ENCODE measurements at regions not wholly inside any gene's neighbourhood (a gene's known extent, or its start where the extent isn't known, plus 50 kb on each side); places are given as distances from the start of the nearest gene placed in this dataset.
A peak's percentile ranks its signal among the peaks of the same experiment; 100 is the strongest.

DNA sequence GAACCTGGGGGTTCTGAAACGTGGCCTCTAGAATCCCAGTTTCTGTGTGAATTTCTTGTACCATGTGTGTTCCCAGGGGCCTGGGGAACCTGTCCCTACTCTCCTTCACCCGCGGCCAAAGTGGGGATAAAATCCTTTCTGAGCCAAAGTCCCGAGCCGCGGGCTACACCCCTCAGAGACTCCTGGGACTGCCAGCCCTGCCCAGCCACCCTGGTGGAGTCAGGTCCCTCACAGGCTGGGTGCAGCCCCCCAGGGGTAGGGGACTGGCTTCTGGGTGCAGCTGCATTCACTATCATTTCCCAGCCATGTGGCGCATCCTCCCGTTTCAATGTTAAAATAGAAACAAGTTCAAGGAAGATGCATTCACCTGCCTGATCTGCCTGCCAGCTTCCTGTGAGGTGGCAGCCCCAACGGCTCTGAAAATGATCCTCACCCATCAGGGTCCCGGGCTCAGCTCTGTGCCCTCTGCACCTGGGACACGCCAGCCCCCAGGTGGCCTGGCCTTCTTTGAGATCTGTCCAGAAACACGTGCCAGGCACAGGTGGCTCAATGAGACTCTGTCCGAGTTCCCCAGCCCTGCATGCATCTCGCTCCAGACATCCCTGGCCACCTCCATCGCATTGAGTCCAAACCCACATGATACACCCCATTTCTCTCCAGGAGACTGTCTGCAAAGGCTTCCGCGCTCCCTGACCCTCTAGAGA lies 338.8 kb downstream of the CTTN start:
- no peak for DNase-seq (ENCODE audit: low read depth in 1 of 2, low spot score in 1 of 2)

DNA sequence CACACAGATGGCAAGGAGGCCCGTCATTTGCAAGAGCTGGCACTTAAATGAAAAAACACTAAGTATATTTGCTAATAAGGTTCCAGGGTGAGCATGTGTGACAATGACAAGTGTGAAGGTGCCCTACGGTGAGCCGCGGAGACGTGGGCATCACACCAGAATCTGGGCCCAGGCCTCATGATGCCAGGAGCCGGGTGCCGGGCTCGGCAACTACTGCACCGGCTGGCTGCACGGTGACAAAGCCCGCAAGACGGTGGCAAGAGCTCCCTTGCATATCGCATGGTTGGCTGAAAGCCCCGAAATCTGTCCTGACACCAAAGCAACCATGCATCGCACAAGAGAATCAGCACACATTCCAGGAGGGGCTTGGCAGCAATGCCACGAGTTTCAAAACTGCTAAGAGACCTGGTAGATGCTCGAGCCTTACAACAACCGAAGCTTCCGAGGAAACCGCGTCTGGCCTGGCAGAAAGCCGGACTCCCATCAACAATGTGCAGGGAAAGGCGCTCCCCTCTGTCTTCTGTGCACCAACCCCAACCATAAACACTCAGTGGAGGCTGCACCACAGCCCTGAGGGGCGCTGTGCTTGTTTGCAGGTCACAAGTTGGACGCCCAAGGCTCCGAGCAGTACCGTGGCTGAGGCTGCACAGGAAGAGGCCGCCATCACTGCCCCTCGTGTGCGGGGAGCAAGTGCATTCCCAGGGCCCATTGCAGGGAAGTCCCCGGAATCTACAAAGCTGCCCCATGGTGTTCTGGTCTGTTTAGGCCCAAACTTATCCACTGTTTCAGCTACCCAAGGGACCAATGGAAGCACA lies 339.7 kb downstream of the CTTN start:
- DNase-seq (ENCODE audit: low read depth in 1 of 2, low spot score in 1 of 2), result no peak

DNA sequence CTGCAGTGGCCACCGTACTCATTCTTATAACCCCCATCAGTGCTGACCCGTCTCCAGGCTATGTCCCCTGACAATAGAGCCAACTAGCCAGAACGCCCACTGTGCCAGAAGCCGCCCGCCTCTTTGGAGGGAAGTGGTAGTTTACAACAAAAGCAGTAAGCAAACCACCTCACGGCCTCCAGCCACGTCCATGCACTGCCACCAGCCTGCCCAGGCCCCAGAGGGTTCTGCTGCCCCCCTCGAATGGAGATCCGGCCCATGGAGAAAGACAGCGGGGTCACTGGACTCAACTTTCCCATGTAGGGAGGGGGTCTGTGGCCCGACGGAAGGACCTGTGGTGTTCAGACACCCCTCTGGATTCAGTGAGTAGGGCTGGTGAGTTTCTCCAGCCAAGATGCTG lies 340.3 kb downstream of the CTTN start:
- DNase-seq (ENCODE audit: low read depth in 1 of 2, low spot score in 1 of 2), result no peak

DNA sequence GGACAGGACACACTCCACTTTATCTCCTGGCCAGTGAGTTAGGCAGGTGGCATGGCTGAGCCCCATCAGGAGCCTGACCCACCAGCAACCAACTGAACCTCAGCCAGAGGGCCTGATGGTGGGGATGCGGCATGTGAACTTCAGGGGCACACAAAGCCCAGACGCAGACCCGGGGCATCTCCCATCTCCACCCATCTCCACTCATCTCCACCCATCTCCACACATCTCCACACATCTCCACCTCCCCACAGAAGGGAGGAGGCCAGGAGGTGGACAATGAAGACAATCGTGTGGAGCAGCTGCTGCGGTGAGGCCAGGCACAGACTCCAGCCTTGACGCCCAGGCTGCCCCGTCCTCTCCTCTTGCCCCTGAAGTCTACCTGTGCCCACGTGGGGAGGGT lies 340.8 kb downstream of the CTTN start:
- DNase-seq (ENCODE audit: low read depth in 1 of 2, low spot score in 1 of 2), result no peak

DNA sequence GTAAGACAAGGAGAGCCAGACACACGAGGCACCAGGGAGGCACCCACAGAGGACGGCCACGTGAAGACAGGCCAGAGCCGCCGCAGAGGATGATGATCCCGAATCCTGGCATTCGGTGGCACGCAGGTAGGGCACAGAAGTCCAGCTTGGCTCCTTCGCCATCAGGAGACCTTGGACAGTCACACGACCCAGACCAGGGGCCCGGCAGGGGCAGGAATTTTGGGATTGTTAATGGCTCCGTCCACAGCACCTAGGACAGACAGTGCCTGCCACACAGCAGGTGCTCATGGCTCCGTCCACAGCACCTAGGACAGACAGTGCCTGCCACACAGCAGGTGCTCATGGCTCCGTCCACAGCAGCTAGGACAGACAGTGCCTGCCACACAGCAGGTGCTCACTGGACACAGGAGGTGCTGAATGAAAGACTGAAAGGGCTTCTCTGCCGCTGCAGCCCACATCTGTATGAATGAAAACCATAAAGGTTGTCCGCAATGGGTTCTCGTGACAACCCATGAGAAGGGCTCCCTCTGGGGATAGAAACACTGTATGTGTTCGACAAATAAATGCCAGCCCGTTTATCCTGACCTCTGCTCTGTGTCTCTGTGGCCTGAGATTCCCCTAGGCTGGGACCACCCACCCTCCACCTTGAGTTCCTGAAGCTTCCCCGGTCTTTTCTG lies 341.6 kb downstream of the CTTN start:
- no peak for DNase-seq (ENCODE audit: low read depth in 1 of 2, low spot score in 1 of 2)

DNA sequence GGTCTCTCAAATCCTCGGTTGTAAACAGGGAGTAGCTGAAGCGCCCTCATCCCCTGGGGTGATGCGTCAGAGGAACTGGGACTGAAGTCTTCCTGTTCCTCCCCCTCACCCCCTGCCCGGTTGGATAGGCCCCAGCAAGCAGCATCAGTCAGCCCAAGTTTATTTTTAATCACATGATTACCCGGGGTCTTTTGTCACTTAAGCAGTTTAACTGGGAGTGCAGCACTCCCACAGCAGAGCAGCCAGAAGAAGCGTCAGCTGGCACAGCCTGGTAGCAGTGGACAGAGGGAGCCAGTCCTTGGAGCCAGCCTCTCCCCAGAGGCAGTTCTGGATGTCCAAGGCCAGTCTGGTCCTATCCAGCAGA lies 342.1 kb downstream of the CTTN start:
- DNase-seq (ENCODE audit: low read depth in 1 of 2, low spot score in 1 of 2), result no peak

DNA sequence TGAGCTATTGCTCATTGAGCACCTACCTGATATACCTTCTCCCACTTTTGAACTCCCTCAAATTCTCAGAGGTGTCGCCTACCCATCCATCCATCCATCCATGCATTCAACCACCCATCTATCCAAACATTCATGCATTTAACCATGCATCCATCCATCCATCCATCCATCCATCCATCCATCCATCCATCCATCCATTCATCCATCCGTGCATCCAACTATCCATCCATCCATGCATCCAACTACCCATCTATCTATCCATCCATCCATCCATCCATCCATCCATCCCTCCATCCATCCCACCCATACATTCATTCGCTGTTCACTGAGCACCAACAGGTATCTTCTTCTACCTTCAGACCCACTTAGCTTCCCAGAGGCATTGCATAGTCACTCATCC lies 342.8 kb downstream of the CTTN start:
- DNase-seq (ENCODE audit: low read depth in 1 of 2, low spot score in 1 of 2), result no peak

DNA sequence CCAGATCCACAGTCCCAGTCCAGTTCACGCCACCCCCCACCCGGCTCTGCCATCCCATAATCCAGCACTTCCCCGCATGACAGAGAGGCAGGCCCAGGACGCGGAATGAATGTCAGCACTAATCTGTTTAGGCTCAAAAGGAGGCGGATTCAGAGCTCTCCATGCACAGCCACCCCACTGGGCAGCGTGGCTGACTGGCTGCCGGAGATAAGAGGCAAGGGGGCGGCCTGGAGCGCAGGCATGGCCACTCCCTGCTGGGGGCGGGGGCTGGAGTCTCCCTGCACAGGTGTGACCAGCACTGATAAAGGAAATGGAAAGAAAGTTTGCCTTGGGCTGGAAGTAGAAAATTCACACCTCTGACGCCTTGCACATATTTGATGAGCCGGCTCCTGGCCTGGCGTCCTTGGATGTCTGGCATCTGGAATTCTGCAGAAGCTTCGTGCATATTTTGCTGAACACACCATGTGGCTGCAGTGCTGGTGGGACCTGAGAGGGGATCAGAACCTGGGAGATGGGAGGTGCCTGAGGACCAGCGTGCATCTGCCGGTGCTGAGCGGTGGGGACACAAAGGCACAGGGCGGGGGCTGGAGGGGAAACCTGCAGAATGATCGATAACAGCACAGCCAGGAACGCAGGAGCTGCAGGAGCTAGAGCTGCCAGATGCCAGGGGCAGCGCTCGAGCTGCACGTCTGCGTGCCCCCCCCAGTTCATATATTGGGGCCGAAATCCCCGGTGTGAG lies 344.4 kb downstream of the CTTN start:
- no peak for DNase-seq (ENCODE audit: low read depth in 1 of 2, low spot score in 1 of 2)

DNA sequence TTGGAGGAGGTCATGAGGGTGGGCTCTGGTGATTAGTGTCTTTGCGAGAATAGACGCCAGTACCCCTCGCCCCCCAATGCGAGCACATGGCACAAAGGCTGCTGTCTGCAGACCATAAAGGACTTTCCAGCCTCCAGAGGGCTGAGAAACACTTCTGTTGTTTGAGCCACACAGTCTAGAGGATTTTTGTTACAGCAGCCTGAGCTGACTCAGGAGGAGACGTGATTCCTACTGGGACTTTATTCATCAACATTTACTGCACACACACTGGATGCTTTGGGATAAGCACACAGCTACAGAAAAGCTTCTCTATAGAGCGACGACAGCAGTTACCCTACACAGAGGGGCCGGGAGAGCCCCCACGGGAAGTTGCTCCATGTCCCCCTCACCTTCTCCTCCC lies 345.0 kb downstream of the CTTN start:
- no peak for DNase-seq (ENCODE audit: low read depth in 1 of 2, low spot score in 1 of 2)

DNA sequence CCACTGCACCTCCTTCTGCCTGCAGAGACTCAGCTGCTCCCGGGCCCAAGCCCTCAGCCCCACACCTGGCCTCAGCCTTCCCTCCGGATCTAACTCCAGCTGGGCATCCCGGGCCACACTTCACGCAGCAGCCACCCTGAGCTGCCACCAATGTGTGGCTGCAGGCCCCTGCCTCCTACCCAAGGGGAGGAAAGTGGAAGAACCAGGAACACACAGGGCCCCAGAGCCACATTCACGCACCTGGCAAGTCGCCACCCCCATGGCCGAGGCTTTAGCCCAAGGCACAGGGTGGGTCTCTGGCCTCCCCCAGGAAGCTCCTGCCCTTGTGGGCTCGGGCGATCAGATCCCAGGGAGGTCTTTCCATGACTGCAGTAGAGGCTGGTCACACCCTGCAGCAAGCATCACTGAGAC lies 345.6 kb downstream of the CTTN start:
- DNase-seq (ENCODE audit: low read depth in 1 of 2, low spot score in 1 of 2), result no peak

DNA sequence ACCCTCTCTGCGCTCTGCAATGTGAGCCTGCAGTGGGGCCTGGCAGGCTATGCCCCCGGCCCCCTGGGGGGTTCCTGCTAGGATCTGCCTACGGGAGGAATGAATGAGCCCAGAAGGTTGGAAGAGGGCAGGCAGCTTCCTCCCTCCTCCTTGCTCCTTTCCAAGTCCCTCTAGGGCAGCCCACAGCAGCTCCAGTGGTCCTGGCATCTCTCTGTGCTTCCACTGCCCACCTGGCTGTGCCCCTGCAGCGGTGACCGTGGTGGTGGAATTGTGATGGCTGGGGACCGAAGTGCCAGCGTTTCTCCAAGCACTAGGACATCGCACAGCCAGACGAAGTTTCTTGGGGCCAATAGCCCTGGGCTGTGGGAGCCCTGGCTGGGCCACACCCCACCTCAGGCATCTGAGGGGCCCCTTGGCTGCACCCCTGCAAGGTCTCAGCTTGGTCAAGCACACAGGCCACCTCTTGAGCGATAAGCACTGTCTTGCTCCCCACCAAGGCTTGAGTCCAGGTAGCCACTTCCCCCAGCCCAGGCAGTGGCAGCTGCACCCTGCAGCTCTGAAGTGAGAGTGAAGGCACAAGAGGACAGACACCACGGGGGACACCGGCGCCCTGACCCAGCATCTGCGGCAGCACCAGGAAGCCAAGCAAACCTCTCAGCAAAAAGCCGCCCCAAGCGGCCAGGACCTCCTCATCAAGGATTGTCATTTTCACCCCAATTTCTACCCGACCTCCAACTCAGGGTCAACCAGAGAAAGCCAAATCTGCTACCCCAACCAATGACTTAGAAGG lies 346.3 kb downstream of the CTTN start:
- no peak for DNase-seq (ENCODE audit: low read depth in 1 of 2, low spot score in 1 of 2)

DNA sequence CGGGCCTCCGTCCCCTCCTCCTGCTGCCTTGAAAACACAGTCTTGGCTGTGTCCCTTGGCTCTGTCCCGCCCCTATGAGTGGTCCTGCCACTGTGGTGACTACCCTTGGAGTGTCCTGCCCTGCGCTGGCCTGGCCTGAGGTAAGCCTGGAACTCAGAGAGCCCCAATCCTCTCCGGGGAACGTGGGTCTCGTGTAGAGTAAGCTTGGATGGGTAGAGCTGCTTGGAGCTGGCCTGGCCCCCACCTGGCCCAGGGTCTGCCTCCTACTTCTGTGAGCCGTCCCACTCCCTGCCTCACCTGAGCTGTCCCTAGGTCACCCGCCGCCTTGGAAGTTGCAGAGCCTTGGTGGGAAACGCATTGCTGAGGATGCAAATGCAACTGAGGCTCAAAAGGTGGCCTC lies 347.1 kb downstream of the CTTN start:
- no peak for DNase-seq (ENCODE audit: low read depth in 1 of 2, low spot score in 1 of 2)

DNA sequence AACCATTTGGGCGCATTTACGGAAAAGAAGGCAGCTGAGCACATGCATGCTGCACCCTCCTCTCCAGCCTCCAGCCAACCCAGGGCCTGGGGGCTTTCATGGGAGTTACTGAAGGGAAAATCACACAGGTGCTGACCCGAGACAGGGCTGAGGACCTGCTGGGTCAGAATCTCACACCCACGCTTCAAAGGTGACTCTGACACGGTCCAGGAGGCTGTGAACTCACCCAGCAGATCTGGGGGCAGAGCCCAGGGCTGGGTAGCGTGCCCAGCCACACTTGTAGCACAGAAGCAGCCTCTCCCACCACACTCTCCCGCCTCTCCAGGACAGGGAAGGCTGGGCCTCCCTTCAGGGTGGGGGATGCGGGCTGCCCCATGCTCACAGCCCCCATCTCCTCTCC lies 347.6 kb downstream of the CTTN start:
- DNase-seq (ENCODE audit: low read depth in 1 of 2, low spot score in 1 of 2), result no peak

DNA sequence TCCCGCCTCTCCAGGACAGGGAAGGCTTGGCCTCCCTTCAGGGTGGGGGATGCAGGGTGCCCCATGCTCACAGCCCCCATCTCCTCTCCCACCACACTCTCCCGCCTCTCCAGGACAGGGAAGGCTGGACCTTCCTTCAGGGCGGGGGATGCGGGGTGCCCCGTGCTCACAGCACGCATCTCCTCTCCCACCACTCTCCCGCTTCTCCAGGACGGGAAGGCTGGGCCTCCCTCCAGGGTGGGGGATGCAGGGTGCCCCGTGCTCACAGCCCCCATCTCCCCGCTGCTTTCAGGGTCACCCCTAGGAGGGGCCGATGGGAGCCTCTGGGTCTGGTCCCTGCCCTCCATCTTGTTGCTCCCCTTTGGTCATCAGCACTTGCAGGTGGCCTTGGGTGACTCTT lies 348.0 kb downstream of the CTTN start:
- no peak for DNase-seq (ENCODE audit: low read depth in 1 of 2, low spot score in 1 of 2)

DNA sequence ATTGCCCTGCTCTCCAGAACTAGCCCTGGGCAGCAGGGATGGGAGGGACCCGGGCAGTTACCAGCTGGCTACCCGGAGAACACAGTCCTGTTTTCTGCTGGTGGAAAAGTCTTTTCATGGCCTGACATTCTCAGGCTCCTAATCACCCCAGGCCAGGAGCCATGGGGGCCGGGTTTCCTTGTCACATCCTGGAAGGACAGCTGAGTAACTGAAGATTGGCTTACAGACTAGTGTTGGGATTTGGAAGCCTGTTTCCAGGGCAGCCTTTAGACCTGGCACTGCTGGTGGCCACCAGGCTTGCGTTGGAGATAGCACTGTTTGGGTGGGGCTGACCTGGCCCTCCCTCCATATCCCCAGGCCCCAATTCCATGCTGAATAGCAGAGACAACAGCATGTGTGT lies 349.0 kb downstream of the CTTN start:
- no peak for DNase-seq (ENCODE audit: low read depth in 1 of 2, low spot score in 1 of 2)

DNA sequence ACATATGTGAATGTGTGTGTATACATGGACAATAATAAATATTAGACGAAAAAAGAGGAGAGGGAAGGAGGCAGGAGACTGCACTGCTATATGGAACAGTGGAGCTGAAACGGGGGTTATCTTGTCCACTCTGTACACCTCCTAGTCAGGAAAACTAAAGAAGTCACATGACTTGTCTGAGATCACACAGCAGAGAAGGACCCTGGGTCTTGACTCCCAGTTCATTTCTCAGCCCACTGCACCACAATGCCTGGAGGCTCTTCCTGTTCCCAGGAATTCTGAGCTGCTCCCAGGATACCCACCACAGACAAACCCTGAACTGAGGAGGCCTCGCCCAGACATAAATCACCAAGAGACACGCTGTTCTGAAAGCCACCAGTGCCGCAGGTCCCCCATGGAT lies 349.6 kb downstream of the CTTN start:
- no peak for DNase-seq (ENCODE audit: low read depth in 1 of 2, low spot score in 1 of 2)

DNA sequence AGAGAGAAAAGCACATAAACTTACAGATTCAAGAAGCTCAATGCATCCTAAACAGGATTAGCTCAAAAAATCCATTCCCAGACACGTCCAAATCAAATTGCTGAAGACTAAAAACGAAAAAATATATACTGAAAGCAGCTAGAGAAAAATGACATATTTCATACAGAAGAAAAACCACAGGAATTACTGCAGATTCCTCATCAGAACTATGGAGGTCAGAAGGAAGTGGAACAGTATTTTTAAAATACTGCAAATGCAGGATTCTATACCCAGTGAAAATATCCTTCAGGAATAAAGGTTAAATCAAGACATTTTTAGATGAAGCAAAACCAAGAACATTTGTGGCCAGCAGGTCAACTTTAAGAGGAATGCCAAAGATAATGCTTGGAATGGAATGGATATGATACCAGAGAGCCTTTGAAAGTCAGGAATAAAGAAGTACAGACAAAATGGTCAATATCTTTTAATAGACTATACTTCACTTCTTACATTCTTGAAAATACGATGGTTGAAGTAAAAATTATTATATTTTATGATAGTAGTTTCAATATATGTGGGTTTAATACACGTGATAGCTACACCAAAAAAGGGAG lies 352.9 kb downstream of the CTTN start:
- no peak for DNase-seq (ENCODE audit: low read depth in 1 of 2, low spot score in 1 of 2)

DNA sequence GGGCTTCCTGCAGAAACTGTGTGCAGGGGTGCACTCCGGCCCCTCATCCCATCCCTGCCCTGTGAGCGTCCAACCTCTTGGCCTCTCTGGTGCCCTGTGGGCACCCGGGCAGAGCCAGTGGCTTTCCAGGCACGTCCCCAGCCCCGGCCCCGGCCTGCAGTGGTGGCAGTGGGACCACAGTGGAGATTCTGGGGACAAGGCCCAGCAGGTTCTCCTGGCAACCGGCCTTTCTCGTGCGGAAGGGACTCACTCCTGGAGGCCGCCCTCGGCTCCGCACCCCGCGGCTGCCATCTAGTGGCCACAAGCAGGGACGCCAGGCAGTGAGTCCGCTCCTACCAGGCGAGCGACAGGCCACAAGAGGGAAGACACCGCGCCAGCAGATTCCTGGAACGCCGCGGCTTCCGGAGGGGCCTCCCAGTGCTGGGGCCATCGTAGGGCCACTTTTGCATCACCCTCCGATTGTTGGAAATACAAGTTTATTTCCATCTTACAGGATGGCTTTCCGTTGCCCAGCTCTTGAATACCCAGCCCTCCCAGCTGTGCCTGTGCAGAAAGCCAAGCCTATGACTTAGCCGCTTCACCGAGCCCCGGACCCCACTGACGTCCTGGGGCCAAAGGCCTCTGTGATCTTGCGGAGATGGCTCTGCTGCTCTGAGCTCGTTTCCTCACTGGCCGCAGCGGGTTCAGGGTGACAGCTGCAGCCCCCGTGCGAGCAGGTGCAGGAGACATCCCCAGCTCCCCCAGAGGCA lies 357.3 kb downstream of the CTTN start:
- DNase-seq (ENCODE audit: low read depth in 1 of 2, low spot score in 1 of 2), result peak; percentile 40 to 58

DNA sequence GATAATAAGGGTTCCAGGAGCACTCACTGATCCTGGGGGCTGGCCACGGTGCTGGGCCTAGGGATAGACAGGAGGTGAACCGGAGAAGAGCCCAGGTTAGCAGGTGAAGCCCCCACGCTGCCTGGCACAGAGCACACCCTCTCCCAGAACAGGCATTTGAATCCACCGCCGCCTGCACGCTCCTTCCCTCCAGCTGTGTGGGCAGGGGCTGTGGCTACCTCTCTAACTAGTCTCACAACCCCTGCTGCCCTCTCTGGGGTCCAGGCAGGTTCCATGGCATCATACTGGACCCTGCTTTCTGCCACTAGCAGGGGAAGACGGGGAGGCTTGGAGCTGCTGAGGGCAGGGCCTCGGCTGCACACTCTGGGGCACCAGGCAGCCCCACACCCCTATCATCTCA lies 358.0 kb downstream of the CTTN start:
- DNase-seq (ENCODE audit: low read depth in 1 of 2, low spot score in 1 of 2), result no peak

DNA sequence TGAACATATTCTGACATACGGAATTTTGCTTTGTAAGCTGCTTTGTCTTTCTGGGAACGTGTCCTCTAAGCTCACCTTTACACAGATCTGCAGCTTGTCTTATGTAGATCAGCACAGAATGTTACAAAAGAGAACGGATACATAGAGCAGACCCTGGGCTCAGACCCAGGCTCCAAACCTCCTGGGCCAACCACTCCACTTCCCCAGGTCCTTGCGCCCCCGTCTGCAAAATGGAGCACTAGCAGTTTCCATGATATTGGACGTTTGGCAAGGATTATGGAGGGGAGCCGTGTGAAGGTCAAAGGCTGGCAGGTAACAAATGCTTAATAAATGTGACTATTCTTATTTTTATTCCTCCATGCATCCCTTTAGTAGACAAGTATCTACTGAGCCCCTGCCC lies 358.4 kb downstream of the CTTN start:
- no peak for DNase-seq (ENCODE audit: low read depth in 1 of 2, low spot score in 1 of 2)

All from activated CD4-positive, alpha-beta T cell treated with anti-CD3 and anti-CD28 coated beads, Interleukin-2, amount 50 U/mL, for 24 hours (primary cell).